AG09309 (cell line): ENCODE measurements at regions not wholly inside any gene's neighbourhood (a gene's known extent, or its start where the extent isn't known, plus 50 kb on each side); places are given as distances from the start of the nearest gene placed in this dataset.

Source experiments
- DNase-seq: peaks from one replicate; pipeline ENCODE4 v3.0.0-alpha.2; 2010; ENCODE audit warnings: low read depth
- H3K4me3 ChIP-seq: 2 replicates; pipeline ENCODE4 v1.5.1; 2011; ENCODE audit warnings: mild to moderate bottlenecking, low read depth, low read length, moderate library complexity; ENCODE audit not compliant: control insufficient read depth
- CTCF ChIP-seq: IDR thresholded peaks from 2 replicates; pipeline ENCODE4 v1.5.1; 2011; ENCODE audit warnings: mild to moderate bottlenecking, low read depth, low read length, inconsistent platforms; ENCODE audit not compliant: insufficient read depth, control insufficient read depth; ENCODE audit errors: missing control alignments

GRCh38 chr7:106339513-106340246 is 54.9 kb upstream of the NAMPT start:
- no peak for DNase-seq
- no peak for TF ChIP-seq CTCF
- no peak overlapping the region for H3K4me3 ChIP-seq

GRCh38 chr7:106337754-106338153 is 53.0 kb upstream of the NAMPT start:
- H3K4me3 ChIP-seq = no peak overlapping the region
- DNase-seq = no peak
- no peak for TF ChIP-seq CTCF

GRCh38 chr7:106335814-106336213 is 51.0 kb upstream of the NAMPT start:
- no peak for DNase-seq
- H3K4me3 ChIP-seq = no peak overlapping the region
- no peak for TF ChIP-seq CTCF
